ENCODE measurements at regions not wholly inside any gene's neighbourhood (a gene's known extent, or its start where the extent isn't known, plus 50 kb on each side); places are given as distances from the start of the nearest gene placed in this dataset.
"Not testable (repeated sequence)": the region's sequence is repeated elsewhere in the genome, so short reads cannot be mapped to it uniquely, and the experiment has no call there.

DNA sequence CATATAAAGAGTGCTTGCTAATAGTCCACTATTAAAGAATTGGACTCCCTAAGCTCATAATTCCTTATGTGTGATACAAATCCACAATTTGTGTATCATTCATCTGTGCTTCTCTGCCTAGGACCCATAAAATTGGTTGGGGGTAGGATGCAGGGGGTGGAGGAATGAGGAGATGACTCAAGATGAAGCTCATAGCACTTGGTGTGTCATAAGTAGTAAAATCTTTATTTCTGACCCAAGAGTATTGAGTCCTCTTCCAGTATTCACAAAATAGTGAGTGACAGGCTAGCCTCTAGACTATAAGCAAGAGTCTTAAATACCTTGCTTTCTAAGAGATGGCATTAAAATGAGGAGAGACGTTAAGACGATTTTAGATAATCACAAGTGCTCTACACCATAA is 390.9 kb upstream of the CDH19 start:
- DNase-seq: no peak

DNA sequence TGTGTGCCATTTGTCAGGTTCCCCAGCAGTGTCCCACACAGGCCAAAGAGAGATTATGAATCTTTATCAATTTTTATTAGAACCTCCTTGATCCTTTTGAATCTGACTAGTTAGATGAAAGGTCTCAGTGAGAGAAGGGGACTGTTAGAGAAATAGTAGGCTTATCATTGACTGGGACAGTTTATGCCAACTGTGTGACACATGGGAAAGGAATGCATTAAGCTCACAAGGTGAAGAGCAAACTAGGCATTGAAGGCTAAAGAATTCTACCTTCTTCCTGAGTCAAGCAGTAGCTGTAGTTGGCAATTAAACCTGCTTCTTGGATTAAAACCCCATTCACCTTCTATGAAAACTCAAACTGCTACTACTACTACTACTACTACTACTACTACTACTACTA is 389.6 kb upstream of the CDH19 start:
- no peak for DNase-seq

DNA sequence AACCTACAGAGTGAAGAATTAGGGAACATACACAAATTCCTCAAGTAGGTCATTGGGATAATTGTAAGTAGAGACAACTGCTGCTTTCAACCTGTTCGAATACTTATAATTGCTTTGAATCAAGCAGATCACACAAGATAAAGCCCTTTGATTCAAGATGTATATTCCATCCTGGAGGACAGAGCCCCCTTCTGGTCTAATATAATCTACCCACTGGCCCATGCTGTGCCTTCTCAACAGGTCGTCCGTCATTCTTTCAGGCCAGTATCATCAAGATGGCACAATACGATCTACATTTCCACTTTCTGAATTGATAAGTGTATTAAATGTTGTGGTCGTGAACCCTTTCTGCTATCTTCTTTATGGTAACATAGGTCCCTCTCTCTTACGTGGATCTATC is 387.0 kb upstream of the CDH19 start:
- no peak for DNase-seq

DNA sequence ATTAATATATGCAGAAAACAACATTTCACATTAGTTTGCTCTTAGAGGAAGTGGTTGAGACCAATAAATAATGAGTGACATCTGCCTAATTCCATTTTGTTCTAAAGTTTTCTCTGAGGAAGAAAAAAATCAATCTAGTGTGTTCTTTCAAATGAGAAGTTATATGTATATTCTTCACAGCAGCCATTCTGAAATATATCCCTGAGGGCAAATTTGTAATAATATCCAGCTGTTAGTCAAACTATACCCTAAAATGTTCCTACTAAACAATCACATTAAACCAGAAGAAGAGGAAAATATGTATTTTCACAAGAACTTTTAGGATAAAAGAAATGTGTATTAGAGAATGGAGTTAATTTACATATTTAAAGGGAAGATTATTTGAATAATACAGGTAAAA is 375.1 kb upstream of the CDH19 start:
- DNase-seq: no peak

DNA sequence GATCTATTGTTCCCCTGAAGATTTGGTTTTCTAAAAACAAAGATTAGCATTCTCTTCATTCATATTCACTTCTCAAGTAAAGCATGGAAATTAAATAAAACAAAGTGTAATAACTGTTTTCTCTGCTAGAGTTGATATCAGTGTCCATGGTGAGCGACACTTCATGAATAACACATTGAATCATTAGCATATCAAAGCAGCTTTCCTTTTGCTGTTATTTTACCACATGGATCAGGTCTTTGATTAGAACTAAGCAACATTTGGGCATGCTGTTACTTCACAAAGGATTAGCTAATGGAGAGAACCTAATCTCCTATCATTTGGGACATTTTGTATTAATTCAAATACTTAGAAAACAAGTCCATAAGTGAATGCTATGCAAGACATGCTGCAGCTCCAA is 368.8 kb upstream of the CDH19 start:
- no peak for DNase-seq

DNA sequence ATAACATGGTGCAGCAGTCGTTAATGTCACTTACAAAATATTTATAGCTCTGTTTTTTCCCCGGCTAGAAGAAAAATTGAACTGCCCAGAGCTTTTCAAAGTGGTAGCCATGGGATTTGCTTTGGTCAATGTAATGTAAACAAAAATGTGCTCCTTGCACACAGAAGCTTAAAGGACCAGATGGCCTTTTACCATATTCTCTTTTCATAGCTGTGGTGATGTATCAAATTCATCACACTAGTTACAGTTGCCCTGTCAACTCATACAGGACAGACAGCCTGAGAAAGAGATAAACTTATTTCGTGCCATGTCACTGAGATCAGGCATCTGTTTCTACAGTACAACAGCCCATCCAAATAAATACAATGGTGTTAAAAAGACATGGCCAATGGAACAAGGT is 368.1 kb upstream of the CDH19 start:
- DNase-seq: no peak

DNA sequence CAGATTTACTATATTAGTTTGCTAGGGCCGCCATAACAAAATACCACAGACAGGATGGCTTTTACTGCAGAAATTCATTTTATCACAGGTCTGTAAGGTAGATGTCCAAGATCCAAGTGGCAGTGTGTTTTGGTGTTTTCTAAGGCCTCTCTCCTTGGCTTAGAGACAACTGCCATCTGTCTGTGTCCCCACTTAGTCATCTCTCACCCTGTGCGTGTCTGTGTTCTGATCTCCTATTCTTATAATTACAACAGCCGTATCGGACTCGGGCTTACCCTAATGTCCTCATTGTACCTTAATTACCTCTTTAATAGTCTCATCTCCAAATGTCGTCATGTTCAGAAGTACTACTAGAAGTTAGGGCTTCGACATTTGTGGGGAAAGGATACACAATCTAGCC is 362.3 kb upstream of the CDH19 start:
- DNase-seq: no peak

DNA sequence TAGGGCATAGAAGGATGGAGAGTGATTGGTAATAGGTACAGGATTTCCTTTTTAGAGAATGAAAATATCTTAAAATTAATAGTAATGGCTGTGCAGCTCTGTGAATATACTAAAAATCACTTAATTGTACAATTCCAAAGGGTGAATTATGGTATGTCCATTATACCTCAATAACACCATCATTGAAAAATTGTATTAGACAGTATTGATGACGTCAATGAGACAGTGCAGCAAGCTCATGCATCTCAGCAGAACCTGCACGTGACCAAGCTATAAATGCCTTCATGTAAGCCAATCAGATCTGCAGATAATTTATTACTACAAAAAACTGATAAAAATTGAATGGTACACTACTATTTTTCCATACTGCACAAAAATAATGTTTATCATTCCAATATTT is 354.4 kb upstream of the CDH19 start:
- DNase-seq: no peak

DNA sequence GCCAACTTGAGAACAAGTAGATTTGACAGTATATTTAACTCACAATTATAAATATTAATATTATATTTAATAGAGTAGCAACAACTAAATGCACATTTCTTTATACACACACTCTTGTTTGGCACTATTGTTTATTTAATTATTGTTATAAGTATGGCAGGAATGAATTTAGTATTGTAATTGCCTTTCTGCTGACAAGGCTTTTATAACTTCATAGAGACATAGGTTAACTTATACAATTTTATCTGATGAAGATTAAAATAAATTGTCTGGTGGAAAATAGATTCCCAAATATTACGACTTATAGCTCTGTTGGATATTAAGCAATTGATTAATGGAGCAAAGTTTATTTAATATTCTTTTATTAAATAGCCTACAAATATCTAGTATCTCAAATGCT is 347.9 kb upstream of the CDH19 start:
- DNase-seq: no peak

DNA sequence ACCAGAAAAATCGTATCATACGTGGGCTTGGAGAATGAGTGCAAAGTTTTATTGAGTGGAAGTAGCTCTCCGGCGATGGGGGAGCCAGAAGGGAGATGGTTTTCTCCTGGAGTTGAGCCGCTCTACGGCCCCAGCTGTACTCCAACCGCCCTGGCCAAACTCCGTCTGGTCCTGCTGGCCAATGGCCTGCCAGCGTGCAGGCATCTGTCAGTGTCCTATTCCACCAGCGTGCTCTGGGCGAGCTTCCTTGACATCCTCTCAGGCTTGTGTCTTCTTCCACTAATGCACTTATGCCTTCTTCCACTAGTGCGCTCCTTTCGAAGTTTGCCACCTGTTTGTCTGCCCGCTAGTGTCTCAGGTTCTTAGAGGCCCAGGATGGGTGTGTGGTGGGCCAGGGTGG is 345.5 kb upstream of the CDH19 start:
- DNase-seq: no peak

DNA sequence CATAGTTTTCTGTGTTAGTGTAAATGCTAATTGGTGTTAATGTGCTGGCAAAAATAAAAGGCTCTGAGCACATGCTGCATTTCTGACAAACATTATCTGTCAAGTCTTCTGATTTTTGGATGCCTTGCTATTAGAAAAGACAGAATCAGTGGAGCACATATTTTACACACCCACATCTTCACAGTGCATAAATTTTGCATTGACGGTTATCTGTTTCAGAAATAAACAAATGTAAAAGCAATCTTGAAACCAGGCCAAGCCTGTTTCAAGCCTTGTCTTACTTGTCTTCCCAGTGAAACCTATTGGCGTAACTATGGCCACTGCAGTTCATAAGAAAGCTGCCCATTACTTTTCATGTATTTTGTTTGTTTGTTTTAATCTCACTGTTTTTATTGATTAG is 333.7 kb upstream of the CDH19 start:
- DNase-seq: no peak

DNA sequence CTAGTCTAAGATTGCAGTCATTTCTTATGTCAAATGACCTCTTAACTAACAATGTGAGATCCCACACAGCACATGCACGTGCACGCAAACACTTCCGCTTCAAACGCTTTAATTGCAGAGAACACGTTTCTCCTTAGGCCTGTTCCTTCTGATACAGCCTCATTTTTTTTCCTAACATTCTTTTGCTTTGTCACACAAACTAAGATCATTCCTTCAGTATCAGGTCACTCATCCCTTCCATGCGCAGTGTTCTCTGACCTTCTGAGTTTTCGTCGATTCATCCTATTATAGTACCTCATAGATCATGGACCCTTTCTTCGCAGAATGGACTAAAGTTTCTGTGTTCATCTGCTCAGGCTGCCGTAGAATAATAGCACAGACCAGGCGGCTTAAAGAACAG is 327.1 kb upstream of the CDH19 start:
- DNase-seq: no peak

DNA sequence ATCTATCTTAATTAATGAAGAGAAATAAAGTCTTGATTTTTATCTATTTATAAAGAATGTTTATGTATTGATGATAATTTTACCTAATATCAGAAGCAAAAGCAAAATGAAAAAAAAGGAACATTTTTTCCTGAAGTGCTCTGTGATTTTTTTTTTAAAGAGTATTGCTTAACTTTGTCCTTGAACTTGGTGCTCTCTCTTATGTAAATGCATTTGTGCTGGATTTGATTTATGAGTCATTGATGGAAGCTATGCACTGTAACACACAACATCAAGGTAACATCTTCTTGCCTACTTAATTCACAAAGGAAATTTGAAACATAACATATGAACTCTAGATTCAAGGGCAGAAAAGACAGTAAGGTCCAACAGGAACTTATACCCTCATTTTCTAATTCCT is 312.9 kb upstream of the CDH19 start:
- peak; percentile 3 for DNase-seq

DNA sequence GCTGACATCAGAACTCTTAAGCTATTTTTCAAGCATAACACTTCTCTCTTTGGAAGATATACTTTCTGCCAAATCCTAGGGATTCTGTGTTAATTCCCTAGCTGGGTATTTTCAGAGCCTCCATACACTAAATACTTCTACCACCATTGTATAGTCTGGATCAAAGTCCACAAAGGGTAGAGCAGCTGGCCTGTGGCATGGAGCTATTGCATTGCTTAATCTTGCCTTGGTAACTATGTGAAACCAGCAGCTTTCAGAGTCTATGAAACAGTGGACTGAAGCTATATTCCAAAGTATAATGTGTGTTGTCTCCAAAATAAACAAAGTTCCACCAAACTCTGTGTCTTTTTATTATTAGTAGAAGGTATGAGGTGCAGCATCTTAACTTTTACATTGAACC is 296.9 kb upstream of the CDH19 start:
- DNase-seq: no peak

DNA sequence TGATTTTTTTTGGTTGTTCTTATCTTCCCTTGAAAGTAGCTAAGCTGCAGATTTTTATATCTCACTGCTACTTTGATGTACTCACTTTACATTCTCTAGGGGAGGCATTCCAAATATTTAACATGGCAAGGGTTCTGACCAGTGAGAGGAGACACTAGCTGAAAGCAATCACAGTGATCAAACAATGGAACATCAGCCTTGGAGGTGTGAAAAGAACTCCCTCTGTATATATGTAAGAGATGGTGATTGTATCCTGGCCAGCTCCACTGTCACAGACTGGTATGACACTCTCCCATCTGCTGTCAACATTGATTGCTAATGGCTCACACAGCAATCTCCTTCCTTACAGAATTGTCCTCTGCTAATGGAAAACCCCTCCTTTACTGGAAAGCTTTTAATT is 291.7 kb upstream of the CDH19 start:
- peak; percentile 30 for DNase-seq

DNA sequence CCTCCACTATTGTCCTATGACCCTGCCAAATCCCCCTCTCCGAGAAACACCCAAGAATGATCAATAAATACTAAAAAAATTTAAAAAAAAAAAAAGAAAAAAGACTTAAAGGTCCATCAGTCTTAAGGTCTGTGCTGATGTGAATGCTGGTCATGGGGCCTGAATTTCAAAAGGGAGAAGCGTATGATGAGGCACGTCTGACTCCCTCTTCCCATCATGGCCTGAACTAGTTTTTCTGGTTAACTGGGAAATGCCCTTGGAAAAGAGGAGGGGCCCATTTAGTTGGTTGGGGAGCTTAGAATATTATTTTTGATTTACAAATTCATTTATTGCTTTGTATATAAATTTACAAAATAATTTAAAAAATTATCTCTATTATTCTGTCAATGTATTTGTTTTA is 291.0 kb upstream of the CDH19 start:
- DNase-seq: peak; percentile 41

DNA sequence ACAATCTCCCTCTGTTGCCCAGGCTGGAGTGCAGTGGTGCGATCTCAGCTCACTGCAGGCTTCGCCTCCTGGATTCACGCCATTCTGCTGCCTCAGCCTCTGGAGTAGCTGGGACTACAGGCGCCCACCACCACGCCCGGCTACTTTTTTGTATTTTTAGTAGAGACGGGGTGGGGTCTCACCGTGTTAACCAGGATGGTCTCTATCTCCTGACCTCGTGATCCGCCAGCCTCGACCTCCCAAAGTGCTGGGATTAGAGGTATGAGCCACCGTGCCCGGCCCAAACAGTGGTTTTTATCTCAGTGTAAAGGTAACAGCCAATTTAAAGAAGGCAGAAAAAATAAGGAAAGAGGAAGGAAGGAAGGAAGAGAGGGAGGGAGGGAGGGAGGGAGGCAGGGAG is 288.5 kb upstream of the CDH19 start:
- DNase-seq: not testable (repeated sequence)

DNA sequence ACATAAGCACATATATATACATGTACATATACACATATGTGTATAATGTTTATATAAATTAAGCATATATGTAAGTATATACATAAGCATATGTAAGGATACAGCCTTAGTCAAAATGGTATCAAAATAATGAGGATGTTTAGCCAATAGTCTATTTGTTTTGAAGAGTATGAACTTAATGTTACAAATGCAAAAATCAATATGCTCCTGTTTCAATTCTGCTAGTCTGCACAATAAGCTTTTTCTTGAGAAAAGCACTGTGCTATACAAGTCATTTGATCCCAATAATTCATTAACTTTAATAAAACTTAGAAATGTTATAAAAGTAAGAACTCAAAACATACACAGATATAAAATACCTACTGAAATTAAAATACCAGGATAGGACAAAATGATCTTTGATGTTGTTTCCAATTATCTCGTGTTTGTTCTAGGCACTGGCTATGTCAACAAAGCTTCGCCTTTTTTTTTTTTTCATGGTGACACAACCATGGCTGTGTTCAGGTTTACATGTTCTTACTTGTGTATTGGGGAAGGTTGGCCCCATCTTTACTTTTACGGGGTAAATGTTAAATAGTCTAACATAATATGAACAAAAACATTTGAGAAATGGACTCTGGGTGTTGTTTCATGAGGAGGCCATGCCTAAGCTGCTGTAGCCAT is 271.1 kb upstream of the CDH19 start:
- no peak for DNase-seq

DNA sequence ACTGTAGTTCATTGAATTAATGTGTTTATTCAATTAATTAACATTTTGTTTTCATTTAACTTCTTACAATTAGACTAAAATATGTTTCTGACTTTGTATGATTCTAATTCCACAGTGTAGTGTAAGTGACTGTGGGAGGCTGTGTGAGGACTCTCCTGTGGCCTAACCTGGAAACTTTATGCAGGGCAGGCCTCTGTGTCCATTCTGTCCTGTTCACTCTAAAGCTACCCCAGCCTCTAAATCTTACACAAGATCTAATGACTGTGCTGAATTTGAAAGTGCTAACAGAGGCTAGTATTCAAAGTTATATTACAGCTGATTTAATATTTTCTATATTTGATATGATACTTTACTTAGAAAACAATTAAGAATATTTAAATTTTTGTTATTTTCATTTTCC is 270.5 kb upstream of the CDH19 start:
- DNase-seq: no peak

DNA sequence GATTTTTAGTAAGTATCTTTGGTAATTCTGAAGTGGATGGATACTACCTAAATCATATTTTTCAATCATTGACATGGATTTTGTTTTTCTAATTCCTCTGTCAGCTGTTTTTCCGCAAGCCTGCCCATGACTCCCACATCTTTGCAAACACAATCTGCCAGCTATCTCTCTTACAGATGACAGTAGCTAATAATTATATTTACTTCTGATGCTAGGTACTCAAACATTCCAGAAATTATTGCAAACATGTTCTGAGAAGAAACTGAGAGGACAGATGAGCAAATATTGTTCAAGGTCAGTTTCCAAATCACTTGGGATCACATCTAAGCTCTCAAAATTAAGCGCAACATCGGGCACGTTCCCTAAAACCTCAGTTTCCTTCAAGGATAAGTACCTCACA is 270.0 kb upstream of the CDH19 start:
- no peak for DNase-seq

DNA sequence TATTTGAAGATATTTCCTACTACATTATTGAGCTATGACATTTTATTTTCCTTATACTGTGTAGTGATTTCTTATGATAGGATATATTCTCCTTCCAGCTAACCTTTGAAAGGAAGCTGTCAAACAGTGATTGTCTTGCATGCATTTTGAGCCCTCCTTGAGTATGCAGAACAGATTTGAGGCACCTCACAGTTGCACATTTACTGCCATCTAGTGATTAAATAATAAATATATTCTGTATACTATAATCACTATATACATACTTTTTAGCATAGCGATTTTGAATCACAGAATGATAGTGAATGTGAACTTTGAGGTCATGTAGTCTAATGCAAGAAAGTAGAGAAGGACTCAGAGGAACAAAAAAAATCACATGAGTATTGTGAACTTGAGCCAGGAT is 268.4 kb upstream of the CDH19 start:
- peak; percentile 7 for DNase-seq

DNA sequence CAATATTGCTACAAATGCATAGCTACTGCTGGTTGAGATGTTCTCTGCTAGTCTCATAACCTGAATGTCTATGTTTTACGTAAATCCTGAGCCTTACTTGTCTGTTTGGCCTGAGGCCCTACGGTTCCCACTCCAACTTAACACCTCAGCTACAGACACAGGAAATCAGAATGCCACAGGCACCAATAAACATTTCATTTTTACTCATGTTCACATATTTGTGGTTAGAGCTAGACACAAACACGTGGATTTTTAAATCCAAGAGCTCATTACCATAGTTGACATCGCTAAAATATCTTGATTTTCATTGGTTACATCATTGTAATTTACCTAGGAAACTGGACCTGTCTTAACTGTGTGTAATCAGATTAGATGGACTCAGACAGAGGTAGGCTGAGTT is 263.8 kb upstream of the CDH19 start:
- no peak for DNase-seq

DNA sequence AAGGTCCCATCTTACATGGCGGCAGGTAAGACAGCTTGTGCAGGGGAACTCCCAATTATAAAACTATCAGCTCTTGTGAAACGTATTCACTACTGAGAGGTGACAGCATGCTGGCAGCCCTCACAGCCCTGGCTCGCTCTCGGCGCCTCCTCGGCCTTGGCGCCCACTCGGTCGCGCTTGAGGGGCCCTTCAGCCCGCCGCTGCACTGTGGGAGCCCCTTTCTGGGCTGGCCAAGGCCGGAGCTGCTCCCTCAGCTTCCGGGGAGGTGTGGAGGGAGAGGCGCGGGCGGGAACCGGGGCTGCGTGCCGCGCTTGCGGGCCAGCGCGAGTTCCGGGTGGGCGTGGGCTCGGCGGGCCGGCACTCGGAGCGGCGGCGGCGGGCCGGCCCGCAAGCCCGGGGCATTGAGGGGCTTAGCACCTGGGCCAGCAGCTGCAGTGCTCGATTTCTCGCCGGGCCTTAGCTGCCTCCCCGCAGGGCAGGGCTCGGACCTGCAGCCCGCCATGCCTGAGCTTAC is 262.6 kb upstream of the CDH19 start:
- DNase-seq: not testable (repeated sequence)

DNA sequence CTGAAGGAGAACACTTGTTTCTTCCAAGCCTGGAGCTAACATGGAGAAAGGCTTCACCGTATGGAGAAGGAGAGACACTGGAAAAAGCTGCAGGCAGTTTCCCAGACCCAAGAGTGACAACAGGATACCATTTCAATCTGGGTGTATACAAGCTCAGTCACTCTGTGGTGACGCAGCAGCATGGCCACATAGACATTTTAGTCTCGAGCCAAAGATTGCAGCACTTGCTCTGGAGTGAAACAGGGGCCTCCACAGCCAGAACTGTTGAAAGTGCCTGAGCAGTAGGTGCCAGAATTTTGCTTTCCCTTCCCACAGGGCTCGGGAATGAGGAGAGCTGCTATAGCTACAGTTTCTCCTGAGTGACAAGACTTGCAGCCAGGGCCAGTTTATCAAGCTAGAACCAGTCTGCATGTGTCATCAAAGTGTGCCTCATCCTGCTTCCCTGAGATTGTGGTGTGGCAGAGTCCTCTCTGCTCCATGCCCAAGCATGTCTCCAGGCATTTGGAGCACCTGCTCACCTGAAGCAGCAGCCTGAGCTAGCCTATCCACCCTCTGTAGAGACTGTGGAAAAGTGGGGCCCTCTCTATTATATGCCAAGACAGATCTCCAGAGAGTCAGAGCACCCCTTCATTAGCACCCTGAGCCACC is 234.6 kb upstream of the CDH19 start:
- no peak for DNase-seq

DNA sequence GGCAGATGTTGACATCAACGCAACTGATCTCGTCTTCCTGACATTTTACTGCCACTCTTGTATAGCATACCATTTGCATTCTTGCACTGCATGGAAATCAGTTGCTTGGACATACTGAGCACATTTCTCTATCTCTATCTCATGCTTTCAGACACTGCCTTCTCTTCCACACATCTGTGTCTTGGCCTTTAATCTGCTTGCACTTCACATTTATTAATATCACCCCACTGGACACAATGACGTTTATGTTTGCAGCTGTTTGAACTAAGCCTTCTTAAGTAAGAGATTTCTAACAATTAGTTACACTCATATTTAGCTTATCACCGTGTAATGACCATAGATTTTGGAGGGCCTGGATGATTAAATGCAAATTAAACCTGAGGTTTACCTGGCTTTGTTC is 229.8 kb upstream of the CDH19 start:
- DNase-seq: no peak

All from NCI-H345 (cell line).